Activated CD4-positive, alpha-beta T cell treated with anti-CD3 and anti-CD28 coated beads, Interleukin-2, amount 50 U/mL, for 4 hours (primary cell): ENCODE measurements at regions not wholly inside any gene's neighbourhood (a gene's known extent, or its start where the extent isn't known, plus 50 kb on each side); places are given as distances from the start of the nearest gene placed in this dataset.
"Not testable (repeated sequence)": the region's sequence is repeated elsewhere in the genome, so short reads cannot be mapped to it uniquely, and the experiment has no call there.

Experiments used
- DNase-seq, 2 experiments: peaks; one replicate each; pipeline ENCODE4 v3.0.0-alpha.2; 2020

DNA sequence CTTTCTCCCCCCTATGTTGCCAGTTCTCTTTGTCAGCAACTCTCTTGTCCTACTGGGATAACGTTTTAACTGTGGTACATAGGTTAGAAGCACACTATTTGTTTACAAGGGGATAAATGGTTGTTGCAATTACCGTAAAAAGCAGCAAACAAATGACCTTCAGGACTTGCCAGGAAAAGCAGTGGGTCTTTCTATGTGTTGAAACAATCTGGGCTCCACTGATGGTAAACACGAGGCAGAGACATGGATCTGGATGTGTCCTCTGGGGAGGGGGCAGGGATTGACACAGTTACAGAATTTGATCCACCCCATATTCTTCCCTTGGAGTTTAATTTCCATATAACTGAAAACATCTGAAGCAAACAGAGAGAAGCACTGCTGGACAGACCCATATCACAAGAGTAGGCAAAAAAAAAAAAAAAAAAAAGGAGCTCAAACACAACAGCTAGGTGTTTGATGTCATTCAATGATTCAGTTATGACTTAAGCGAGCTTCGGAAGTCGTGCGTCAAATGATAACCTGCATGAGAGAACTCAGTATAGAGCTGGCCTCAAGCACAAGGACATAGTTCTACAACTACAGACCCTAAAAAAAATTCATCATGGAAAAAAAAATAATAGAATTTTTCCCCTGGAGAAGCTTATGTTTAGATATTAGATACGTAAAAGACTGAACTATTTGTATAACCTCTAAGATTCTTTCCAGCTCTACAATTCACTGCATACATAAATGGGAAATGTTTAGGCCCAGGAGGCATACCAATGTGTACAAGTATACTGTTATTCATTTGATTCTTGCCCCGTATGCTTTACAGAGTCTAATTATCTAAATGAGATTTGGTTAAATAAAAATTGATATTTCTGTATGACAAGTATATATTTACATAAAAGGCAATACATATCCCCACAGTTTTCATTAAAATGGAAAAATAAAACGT, 127.7 kb downstream of the ALDH8A1 start:
- no peak for DNase-seq

DNA sequence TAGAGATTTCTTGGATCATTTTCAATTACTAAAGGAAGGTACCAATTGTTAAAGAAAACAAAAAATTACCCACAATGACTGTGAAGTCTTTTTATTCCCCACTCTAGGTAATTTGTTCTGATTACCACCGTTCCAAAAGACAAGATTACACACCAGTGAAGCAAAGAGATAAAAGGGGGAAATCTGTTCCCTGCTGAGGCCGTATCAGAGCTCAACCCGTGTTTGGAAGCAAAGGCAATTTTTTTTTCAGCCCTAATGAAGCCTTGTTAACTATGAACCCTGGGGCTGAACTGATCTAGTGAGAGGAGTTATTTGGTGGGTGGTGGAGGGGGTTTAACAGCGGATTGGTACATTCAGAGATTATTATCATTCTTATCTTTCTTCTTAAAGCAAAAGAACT, 128.5 kb downstream of the ALDH8A1 start:
- no peak for DNase-seq

DNA sequence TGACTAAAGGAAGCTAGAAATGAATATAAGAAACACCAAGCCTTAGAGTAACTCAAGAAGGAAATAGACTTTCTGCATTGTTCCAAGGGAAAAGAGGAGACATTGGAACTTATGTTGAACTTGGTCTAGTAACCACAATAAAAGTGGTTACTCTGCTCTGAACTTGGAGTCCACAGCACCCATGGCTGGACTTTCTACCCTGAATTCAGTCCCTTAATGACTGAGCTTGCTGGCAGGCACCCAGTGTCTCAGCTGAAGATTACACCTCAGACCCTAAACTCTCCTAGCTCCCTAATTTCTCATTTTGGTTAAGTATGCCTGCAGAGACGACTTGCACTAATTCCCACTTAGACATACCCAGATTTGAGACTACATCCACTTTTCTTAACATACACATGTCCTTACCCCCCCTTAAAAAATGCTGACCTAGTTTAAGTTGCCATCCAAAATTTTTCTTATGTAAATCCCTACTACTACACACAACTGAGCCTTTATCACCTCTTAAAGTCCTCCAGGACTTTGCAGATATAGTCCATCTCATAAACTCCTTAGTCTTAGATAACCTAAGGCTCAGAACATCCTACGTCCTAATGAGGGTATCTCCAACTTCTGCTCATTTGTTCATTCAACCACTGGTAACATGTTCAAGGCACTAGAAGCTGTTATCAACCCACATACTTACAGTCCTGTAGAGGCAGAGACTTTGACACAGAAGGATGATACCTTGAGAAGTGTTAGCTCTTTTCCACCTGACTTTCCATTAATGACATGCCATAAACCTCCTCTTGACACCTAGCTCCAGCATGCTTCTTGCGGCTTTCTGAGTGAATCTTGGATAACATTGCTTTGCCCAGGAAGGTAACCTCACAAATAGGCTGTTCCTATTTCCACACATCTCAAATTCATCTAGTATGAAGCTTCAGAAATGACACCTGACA, 129.8 kb downstream of the ALDH8A1 start:
- DNase-seq: no peak

DNA sequence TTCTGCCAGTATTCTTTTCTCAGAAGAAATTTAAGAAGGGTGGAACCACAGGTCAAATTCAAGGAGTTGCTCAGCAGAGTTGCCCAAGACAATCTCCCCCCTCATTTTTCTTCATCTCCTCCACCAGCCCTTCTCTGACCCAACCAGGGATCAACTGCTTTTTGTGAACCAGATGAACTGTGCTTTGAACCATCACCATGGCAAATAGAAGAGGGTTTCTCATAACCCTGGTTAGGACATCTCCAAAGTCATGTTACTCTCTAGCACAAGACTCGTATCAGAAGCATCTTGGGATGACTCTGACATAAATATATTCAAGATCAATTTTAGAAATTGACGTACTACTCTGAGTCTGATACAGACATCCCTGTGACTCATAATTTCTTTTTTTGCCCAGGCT, 130.7 kb downstream of the ALDH8A1 start:
- no peak for DNase-seq

DNA sequence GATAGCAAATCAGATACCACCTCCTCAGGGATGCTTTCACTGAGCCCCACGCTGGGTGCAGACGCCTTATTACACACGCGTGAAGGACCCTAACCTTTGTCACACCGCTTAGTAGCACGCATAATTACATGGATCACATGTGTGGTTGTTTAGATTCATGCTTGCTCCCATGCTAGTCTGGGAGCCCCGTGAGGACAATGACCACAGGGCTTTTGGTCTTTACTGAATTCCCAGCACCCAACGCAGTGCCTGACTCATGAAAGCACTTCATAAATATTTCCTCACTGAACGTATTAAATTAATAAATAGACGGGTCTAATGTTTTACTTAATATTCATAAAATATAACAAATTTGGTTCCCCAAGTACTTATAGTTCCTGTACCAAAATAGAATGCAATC, 132.5 kb downstream of the ALDH8A1 start:
- no peak for DNase-seq

DNA sequence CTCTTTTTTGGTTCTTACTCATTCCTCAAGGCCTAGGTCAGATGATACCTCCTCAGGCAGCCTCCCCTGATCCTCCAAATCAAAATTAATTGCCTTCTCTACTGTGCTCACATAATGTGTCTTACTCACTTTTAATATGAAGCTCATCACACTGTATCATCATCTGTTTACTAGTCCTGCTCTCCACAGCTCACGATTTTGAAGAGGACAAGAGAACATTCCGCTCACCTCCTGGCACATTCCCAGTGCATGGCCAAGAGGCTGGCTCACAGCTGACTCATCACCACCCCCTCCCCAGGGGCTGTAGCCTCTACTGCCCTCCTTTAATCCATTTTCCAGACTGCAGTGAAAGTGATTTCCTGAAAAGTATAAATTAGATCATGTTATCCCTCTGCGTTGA, 133.1 kb downstream of the ALDH8A1 start:
- DNase-seq: no peak

DNA sequence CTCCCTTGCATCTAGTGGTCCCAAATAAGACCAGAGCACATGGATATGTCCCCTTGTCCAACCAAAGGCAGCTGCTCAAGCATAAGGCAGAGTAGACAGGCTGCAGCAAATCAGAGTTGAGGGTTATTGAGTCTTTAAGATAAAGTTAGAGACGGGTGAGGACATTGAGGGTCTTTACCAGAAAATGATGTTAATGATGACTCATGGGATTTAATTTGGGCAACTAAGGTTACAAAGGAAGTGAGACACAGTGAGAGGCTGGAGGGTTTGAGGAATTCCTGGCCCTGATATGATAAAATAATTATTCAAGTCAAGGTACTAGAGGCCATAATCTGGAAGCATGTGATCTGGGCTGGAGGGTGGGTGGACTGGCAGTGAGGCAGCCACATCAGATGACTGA, 133.6 kb downstream of the ALDH8A1 start:
- no peak for DNase-seq

DNA sequence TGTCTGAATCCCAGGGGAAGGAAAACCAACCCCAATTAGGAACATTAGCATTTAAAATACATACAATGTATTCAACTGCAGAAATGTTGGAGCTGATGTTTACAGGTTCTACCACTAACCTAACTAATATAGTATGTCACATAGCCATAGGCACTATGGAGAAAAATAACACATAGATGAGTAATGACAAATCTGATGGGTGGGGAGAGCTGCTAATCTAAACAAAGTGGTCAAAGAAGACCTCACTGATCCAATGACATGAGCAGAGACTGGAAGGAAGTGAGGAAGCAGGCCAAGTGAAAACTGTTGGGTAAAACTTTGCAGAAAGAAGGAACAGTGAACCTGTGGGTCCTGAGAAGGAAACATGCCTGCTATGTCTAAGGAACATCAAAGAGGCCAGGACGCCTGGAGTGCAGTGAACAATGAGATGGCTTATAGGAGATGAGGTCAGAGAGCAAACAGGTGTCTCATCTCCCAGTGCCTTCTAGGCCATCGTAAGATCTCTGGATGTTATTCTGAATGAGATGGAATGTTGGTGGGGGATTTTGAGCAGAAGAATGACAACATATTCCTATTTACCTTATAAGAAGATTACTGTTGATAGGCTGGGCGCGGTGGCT, 135.7 kb downstream of the ALDH8A1 start:
- no peak for DNase-seq

DNA sequence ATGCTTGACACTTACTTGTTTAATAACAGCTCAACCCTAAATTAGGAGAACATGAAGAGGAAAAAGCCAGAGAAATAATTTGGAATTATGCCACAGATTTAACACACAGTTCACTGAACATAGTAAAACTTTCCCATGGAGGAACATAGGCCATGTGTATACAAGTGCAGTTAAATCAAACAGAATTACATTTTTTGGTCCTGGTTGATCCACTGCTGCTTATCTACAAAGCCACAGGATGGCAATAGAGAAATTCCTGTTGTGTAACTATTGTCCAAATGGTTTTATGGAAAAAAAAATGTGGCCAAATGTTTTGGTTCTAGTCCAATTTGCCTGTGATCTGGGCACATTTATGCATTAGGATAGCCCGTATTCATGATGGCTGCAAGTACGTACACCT, 136.8 kb downstream of the ALDH8A1 start:
- DNase-seq: no peak

DNA sequence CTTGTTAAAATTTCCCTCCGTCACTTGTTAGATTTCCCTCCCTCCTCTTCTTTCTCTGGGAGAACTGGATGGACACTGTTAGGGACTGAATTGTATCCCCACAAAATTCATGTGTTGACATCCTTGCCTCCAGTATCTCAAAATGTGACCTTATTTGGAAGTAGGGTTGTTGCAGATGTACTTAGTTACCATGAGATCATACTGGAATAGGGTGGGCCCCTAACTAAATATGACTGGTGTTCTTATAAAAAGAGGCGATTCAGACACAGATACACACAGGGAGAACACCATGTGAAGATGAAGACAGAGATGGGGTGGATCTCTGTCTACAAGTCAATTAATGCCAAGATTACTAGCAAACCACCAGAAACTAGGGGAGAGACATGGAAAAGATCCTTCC, 139.5 kb downstream of the ALDH8A1 start:
- DNase-seq: no peak

DNA sequence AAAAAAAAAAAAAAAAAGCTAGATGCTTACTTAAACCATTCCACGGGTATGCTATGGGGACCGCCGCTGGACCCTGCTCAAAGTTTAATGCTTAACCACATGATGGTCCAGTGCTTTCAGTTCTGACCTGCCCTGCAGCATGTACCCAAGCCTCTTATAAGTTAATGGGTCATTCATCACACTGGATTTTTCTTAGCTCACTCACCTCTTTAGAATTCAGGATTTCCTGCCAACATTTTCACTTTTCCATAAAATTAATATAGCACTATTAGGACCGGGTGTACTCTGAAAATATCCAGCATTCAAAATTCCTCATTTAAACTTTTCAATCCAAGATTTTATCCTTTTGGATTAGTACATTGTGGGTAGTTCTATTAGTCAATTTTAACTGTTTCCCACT, 140.8 kb downstream of the ALDH8A1 start:
- DNase-seq: no peak

DNA sequence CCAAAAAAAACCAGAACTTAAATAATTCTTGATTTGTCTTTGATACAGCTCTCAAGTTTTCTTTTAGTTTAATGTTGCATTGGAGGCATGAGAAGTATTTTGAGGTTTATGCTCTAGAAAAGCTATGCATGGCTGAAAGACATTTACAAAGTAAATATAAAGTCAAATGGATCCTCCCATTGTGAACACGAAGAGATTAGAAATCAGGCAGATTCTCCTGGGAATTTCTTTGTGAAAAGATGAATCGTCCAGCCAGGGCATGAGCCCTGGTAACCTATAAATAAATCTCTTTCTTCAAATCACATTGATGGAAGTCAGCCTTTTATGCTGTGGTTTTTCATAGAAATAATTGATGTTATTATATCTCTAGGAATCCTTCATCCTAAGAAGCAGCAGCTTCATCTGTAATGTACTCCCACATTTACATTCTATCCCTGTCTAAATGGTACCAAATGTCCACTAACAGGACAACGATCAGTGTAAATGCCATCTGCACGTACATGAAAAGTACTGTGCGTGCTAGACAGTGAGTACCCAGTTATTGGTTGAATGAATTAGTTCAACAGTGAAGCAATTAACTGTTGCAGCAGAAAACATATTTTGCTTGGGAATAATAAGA, 143.6 kb downstream of the ALDH8A1 start:
- DNase-seq: no peak

DNA sequence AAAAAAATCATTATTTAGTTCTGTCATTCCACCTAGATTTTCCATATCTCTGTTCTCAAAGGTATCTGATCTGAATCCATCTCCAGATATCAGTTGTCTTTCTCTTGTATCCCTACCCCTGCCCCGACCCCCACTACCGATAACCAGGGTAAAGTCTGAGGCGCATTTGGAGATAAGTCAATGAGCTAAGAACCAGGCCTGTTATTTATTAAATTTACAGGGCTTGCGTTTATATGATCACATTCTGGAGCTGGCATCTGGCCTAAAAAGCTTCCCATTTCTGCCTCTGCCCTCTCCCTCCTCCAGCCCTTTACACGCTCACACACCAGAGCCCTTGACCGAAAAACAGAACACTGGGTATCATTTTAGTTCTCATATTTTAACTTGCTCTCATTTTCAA, 144.7 kb downstream of the ALDH8A1 start:
- no peak for DNase-seq

DNA sequence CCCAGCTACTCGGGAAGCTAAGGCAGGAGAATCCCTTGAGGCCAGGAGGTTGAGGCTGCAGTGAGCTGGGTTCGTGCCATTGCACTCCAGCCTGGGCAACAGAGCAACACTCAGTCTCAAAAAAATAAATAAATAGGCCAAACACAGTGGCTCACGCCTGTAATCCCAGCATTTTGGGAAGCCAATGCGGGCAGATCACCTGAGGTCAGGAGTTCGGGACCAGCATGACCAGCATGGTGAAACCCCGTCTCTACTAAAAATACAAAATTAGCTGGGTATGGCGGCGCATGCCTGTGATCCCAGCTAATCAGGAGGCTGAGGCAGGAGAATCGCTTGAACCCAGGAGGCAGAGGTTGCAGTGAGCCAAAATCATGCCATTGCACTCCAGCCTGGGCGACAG, 145.6 kb downstream of the ALDH8A1 start:
- DNase-seq: not testable (repeated sequence)

DNA sequence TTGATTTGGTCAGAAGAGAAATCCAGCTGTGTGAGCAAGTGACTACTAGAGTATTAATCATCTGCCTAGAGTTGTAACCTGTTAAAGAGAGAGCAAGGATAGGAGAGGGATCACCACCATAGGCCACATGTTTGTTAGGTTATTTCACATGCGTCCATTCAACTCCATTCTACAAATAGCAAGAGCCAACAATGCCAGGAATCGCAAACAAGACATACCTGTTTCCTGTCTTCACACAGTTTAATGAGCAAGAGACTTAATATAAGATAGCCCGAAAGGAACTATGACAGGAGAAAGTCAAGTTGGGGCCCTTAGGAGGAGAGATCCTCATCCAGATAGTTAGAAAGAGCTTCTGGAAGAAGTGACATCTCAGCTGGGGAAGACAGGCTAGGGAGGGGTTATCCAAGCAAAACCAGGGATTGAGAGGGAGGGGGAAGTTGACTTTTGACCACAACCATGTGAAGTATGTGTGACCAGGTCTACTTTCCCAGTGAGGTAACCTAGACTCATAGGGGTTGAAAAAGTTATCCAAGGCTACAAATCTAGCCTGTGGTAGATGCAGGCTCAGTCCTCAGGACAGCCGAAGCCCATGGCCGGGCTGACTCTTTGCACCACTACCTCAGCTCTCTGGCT, 147.4 kb downstream of the ALDH8A1 start:
- DNase-seq: no peak

DNA sequence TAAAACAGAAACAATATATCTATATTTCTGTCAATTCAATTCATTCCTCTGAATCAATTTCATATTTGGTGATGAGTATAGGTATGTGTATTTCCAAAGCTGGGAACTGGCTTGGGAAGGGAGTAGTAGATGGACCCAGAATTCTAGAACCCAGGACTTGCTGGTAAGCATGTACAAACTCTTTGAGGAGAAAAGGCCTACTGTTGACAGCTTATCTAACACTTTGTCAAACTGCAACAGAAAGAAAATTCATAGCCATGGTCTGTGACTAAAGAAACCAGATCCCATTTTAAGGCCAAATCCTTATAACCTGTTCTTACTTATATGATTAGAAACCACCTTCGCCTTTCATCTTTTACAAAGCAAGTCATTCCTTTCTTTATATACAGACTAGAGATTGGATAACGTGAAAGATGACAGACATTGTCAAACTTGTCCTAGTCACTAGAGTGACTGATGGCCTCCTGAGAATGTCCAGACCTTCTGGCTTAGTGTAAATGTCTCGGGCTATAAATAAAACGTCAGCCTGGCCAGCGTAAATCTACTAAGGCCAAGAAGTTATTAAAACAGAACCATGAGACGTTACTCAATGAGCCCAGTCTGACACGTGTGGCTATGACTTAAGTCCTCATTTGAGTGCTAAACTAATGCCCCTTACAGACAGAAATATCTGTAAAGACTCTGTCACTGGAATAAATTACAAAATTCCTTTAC, 152.3 kb downstream of the ALDH8A1 start:
- no peak for DNase-seq

DNA sequence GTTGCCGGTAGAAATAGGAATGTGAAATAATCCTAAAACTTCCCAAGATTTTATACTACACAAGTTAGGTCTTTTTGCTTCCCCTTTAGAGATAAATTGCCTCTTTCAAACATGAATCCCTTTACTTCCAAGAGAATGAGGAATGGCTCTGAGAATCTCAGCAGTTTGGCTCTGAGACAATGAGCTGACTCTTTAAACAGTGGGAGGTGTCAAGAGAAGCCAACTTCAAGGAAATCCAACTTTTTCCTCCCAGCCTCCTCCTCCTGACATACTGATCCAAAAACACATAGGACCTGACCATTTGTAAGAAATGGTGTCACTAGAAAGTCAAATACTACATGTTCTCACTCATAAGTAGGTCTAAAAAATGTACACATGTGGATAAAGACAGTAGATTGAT, 154.2 kb downstream of the ALDH8A1 start:
- no peak for DNase-seq

DNA sequence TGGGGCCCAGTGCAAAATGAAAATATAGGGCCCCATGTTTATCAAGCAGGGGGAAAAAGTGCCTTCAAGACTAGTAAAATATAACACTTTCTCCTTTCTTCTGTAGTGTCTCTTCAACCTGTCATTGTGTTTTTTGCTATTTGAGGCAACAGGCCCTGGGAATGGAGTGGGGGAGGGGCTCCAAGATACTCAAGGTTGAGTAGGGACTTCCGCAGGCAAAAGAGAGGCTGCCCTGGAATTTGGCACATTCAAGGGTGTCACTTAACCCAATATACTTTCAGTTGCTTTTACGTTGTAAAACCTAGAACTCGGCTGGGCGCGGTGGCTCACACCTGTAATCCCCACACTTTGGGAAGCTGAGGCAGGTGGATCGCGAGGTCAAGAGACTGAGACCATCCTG, 154.9 kb downstream of the ALDH8A1 start:
- DNase-seq: no peak

DNA sequence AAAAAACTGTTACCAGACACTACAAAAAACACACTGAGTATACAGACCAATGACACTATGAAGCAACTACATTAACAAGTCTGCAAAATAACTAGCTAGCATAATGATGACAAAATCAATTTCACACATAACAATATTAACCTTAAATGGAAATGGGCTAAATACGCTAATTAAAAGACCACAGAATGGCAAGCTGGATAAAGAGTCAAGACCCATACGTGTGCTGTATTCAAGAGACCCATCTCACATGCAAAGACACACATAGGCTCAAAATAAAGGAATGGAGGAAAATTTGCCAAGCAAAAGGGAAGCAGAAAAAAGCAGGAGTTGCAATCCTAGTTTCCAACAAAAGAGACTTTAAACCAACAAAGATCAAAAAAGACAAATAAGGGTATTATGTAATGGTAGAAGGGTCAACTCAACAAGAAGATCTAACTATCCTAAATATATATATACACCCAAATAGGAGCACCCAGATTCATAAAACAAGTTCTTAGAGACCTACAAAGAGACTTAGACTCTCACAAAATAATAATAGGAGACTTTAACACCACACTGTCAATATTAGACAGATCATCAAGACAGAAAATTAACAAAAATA, 158.6 kb downstream of the ALDH8A1 start:
- not testable (repeated sequence) for DNase-seq

DNA sequence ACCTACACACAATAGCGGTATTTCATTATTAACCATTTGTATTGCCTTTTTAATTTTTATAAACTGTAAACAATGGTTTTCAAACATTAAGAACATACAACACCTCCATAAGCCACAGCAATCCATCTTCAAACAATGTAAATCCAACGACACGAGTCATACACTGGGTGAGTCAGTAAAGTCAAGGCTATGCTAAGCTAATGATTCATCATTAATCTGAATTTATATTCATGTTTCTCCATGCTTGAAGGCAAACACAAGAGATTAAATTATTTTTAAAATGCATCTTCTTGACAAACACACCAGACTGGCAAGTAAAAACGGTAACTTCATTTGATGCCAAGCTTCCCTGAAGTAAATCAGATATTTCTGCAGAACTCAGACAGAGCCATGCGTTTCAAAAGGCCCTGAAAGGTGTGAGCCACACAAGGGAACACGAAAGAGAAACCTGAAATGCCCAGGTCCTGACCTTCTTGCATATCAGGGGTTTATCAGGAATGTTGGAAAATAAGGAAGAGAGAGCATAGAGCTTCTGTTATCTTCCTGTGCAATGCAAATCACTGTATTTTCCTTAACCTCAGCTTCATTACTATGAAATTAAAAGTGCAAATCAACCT, 162.5 kb downstream of the ALDH8A1 start:
- no peak for DNase-seq

DNA sequence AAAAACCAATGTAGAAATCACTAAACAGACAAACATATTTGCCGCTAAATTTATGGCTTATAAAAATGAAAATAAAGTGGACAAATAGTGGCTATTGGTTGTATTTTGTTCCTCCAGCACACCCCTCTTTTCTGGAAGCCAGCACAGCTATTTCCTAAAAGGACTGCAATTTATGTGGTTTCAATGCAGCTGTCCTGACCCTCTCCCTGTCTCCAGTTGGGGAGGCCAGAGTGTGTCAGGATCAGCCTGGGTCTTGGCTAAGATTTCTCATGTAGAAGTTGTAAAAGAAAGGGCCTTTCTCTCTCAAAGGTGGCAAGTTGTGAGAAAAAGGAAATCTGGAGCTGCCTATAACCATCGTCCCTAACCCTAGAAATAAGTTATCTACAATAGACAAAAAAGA, 165.6 kb downstream of the ALDH8A1 start:
- DNase-seq: no peak
